Left lobe of liver (tissue), 2 donors: ENCODE measurements at regions not wholly inside any gene's neighbourhood (a gene's known extent, or its start where the extent isn't known, plus 50 kb on each side); places are given as distances from the start of the nearest gene placed in this dataset.
"Not testable (repeated sequence)": the region's sequence is repeated elsewhere in the genome, so short reads cannot be mapped to it uniquely, and the experiment has no call there.

Experiments used
- ATAC-seq: fragments of 200-7000 bp; cut with Tn5 transposase; one replicate; pipeline ENCODE4 v1.9.1; 2020; ENCODE audit warnings: mild to moderate bottlenecking, moderate library complexity
- DNase-seq: peaks from one replicate; pipeline ENCODE4 v3.0.0-alpha.2; 2020; ENCODE audit warnings: low spot score
- donor health status: DM: no; HTN: no; CAD: no; lungs with moderate emphysema.
- donor health status: DM: no; HTN: yes; CAD: no.

DNA sequence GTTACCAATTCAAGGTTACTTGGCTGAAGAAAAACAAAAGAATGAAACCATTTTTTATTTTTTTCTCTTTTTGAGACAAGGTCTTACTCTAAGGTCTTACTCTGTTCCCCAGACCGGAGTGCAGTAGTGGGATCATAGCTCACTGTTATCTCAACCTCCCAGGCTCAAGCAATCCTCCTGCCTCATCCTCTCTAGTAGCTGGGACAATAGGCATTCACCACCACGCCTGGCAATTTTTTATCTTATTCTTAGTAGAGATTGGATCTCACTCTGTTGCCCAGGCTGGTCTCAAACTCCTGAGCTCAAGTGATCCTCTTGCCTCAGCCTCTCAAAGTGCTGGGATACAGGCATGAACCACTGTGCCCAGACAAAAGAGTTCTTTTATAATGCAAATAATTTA, 3732.0 kb upstream of the OR11H1 start:
- not testable (repeated sequence) for ATAC-seq, DNase-seq

- not testable (repeated sequence) for ATAC-seq, DNase-seq
These were observed 3712.5 kb upstream of the OR11H1 start for GRCh38 chr22:11815481-11815880.

DNA sequence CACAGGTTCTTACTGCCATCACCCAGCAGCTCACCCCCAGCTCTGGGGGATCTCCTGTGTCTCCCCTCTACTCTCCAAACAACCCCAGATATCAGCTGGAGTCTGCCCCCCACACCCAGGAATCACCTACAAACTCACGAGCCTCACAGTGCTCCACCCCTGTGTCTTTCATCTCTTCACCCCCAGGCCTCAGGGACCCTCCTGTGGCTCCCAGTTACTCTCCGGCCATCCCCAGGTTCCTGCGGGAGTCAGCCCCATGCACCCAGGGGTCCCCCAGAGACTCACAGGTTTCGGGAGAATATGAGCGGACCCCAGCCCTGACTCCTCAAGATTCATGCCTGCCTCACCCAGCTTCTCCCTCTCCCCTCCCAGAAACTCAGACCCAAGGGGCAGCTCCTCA, 3709.1 kb upstream of the OR11H1 start:
- ATAC-seq, DNase-seq: not testable (repeated sequence)

- not testable (repeated sequence) for DNase-seq, ATAC-seq
These were observed 3705.7 kb upstream of the OR11H1 start for GRCh38 chr22:11822326-11822725.

DNA sequence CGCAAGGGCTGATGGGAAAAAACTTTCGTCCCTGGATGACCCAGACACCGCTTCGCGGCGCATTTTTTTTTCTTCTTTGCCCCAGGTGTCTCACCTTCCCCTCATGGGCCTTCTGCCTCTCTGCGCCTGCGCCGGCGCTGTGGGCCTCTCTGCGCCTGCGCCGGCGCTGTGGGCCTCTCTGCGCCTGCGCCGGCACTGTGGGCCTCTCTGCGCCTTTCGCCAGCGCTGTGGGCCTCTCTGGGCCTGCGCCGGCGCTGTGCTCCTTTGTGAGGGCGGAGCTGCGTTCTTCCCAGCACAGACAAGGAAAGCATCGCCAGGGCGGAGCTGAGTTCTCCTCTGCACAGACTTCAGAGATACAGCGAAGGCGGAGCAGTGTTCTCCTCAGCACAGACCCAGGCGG, 3703.0 kb upstream of the OR11H1 start:
- not testable (repeated sequence) for DNase-seq, ATAC-seq

GRCh38 chr22:11826000-11826399, 3702.0 kb upstream of the OR11H1 start:
- ATAC-seq, DNase-seq: not testable (repeated sequence)

DNA sequence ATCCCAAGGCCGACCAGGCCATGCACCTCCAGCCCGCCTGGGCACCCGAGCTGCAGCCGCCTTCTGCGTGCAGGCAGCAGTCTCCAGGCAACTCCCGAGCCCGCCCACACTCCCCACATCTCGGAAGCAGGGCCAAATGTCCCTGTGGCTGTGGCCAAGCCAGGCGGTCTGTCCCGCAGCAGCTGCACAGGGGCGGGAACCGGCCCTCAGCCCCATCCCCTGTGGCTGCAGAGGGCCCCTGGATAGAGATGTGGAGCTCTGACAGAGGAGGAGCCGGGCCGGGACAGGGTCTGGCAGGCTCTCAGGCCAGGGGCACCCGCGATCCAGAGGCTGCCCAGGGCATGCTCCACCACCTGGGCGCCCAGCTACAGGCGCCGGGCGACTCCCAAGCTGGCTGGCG, 3698.6 kb upstream of the OR11H1 start:
- peak; percentile 44 for DNase-seq
- ATAC-seq, result not testable (repeated sequence)
